SK-N-SH treated with all-trans-retinoic acid at 6 μM for 48 hours (cell line): ENCODE measurements at regions not wholly inside any gene's neighbourhood (a gene's known extent, or its start where the extent isn't known, plus 50 kb on each side); places are given as distances from the start of the nearest gene placed in this dataset.

Source experiments
- ARNTL ChIP-seq: fragments of 450-650 bp; formaldehyde crosslinking; IDR thresholded peaks from 2 replicates; pipeline ENCODE4 v1.5.0; 2020; ENCODE audit warnings: low read depth, mild to moderate bottlenecking, moderate library complexity, borderline replicate concordance
- OSR1 ChIP-seq: fragments of 250-450 bp; sonication (Bioruptor Pico); IDR thresholded peaks from 2 replicates; pipeline ENCODE4 v1.8.0; 2022; ENCODE audit warnings: moderate library complexity, mild to moderate bottlenecking, inconsistent platforms

DNA sequence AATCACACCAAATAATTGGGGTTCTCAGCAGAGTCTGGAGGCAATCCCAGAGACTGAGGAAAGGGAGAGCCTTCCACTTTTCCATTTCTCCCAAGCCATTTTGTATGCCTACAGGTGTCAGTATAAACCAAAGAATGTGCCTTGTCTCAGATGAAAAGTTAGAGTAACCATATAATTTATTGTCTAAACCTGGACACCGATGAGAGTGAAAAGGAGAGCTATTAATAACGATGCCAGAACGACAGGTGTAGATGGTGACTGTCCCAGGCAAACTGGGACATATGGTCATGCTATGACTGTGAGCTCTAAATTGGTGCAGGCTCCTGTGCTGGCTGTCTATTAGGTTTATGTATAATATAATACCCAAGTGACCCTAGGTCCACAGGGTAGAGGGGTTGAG, 219.6 kb downstream of the ARHGAP12 start:
- no peak for TF ChIP-seq OSR1 (CRISPR knock-in tag)
- TF ChIP-seq ARNTL (CRISPR knock-in tag): no peak
